ENCODE measurements at regions not wholly inside any gene's neighbourhood (a gene's known extent, or its start where the extent isn't known, plus 50 kb on each side); places are given as distances from the start of the nearest gene placed in this dataset.

- TF ChIP-seq XRCC5 (optimal IDR thresholded peaks at IDR 0.05; ENCODE audit: low read length) (peak; percentile 34), ZNF414 (CRISPR knock-in tag; IDR thresholded peaks at IDR 0.05) (0 out of 2 replicates have a peak, but pooled peaks have one; percentile 61), BRCA1 (CRISPR knock-in tag; IDR thresholded peaks at IDR 0.05) (no peak), BORCS8-MEF2B (CRISPR knock-in tag; IDR thresholded peaks at IDR 0.05) (peak; percentile 67; the same call in 1 of the 2 replicates), SIX1 (CRISPR knock-in tag; IDR thresholded peaks at IDR 0.05; ENCODE audit: borderline replicate concordance) (no peak), FOXC1 (CRISPR knock-in tag; IDR thresholded peaks at IDR 0.05; ENCODE audit: borderline replicate concordance) (0 out of 2 replicates have a peak, but pooled peaks have one; percentile 33), SRSF4 (IDR thresholded peaks at IDR 0.05; ENCODE audit: low read depth, low read length, poor library complexity, severe bottlenecking) (no peak), ZSCAN29 (CRISPR knock-in tag; conservative IDR thresholded peaks at IDR 0.05) (0 out of 2 replicates have a peak, but pooled peaks have one; percentile 59), ZNF574 (CRISPR knock-in tag; IDR thresholded peaks at IDR 0.05) (peak; percentile 16), ZNF230 (CRISPR knock-in tag; IDR thresholded peaks at IDR 0.05) (no peak), IKZF4 (CRISPR knock-in tag; IDR thresholded peaks at IDR 0.05; ENCODE audit: borderline replicate concordance, low read depth, not compliant biosample characterization) (peak; percentile 66), TBL1XR1 (IDR thresholded peaks at IDR 0.05; ENCODE audit: borderline replicate concordance, low read length, partially characterized antibody) (no peak), ZNF607 (CRISPR knock-in tag; IDR thresholded peaks at IDR 0.05; ENCODE audit: borderline replicate concordance) (0 out of 2 replicates have a peak, but pooled peaks have one; percentile 58), ASH2L (IDR thresholded peaks at IDR 0.05; ENCODE audit: insufficient read length, low read depth, low read length) (no peak), ZNF572 (CRISPR knock-in tag; IDR thresholded peaks at IDR 0.05) (0 out of 2 replicates have a peak, but pooled peaks have one; percentile 30), ETV5 (CRISPR knock-in tag; IDR thresholded peaks at IDR 0.05; ENCODE audit: borderline replicate concordance) (peak; percentile 28; the same call in 1 of the 2 replicates), IRF9 (CRISPR knock-in tag; IDR thresholded peaks at IDR 0.05; ENCODE audit: borderline replicate concordance) (no peak), U2AF2 (IDR thresholded peaks at IDR 0.05; ENCODE audit: low read depth, low read length) (no peak), SRSF9 (IDR thresholded peaks at IDR 0.05; ENCODE audit: borderline replicate concordance, insufficient read depth, low read depth, low read length, poor library complexity, severe bottlenecking) (no peak), CHD2 (IDR thresholded peaks at IDR 0.05; ENCODE audit: low read depth, low read length) (no peak), MYC (CRISPR knock-in tag; IDR thresholded peaks at IDR 0.05; ENCODE audit: borderline replicate concordance) (peak; percentile 30; the same call in 1 of the 2 replicates), ZNF503 (CRISPR knock-in tag; IDR thresholded peaks at IDR 0.05) (no peak)
These were observed 162.2 kb upstream of the RAB4A start (continued) for GRCh38 chr1:229108598-229109201.

All from HepG2 (cell line).